K562 (cell line): ENCODE measurements at regions not wholly inside any gene's neighbourhood (a gene's known extent, or its start where the extent isn't known, plus 50 kb on each side); places are given as distances from the start of the nearest gene placed in this dataset.

ENCODE experiments used
- ATAC-seq: fragments of 200-7000 bp; cut with Tn5 transposase; 3 replicates; pipeline ENCODE4 v1.9.1; 2020; ENCODE audit warnings: moderate library complexity
- BruUV-seq: library from RNA; stranded (reverse); fragments of 400-500 nt; replicated peaks from 2 replicates; lab custom pipeline; 2021; lab: Mats Ljungman, UMichigan
- CTCF ChIA-PET: fragments of 300-600 bp; formaldehyde crosslinking; extraction: SDS; loops from one replicate; lab custom pipeline; 2021; ENCODE audit warnings: low intra/inter-chr PET ratio; lab: Yijun Ruan, JAX
- POLR2A ChIA-PET: fragments of 300-600, 350-650 bp; sonication (Branson Sonifier 250); formaldehyde crosslinking; extraction: SDS; loops from one replicate; lab custom pipeline; 2021; ENCODE audit warnings: antibody characterized with exemption, inconsistent platforms; lab: Yijun Ruan, JAX
- DNase-seq, 4 experiments: peaks; one replicate each; pipeline versions ENCODE4 v3.0.0 to v3.0.0-alpha.2; 2011 to 2018; ENCODE audit warnings: low spot score in 3 of 4, mixed read lengths in 3 of 4; ENCODE audit errors: extremely low read depth in 1 of 4
- FAIRE-seq: peaks from 2 replicates; lab custom pipeline; 2011; peaks lifted over from hg19 to GRCh38; lab: Jason Lieb, UNC
- H2AFZ ChIP-seq: 2 replicates; pipeline ENCODE4 v1.6.0; 2011; ENCODE audit warnings: low read depth, low read length, control low read depth, inconsistent platforms
- H3K27ac ChIP-seq: fragments of 200-600 bp; 3 replicates; pipeline ENCODE4 v1.8.0; 2011; ENCODE audit warnings: low read depth, mild to moderate bottlenecking, control low read depth, inconsistent platforms, low read length, moderate library complexity, mixed read lengths; ENCODE audit errors: extremely low read depth
- H3K27me3 ChIP-seq, 2 experiments: fragments of 300-600 bp in 1 of 2; 2 replicates in 1 of 2; 3 replicates in 1 of 2; pipeline versions ENCODE4 v1.6.0 to v1.8.0; 2011; ENCODE audit warnings: inconsistent platforms in 2 of 2, low read length in 2 of 2, mild to moderate bottlenecking in 1 of 2, mixed read lengths in 1 of 2, moderate library complexity in 1 of 2; ENCODE audit not compliant: control insufficient read depth in 2 of 2, insufficient read depth in 2 of 2
- H3K36me3 ChIP-seq: fragments of 300-600 bp; 3 replicates; pipeline ENCODE4 v1.8.0; 2011; ENCODE audit warnings: mild to moderate bottlenecking, low read length, inconsistent platforms; ENCODE audit not compliant: control insufficient read depth, insufficient read depth
- H3K4me1 ChIP-seq, 2 experiments: fragments of 200-600 bp in 1 of 2; replicated peaks in 1 of 2; 2 replicates in 1 of 2; 3 replicates in 1 of 2; pipeline versions ENCODE4 v1.5.1 to v1.8.0; 2011; ENCODE audit warnings: inconsistent platforms in 2 of 2, low read length in 2 of 2, mild to moderate bottlenecking in 1 of 2, mixed read lengths in 1 of 2, moderate library complexity in 1 of 2; ENCODE audit not compliant: control insufficient read depth in 2 of 2, insufficient read depth in 2 of 2
- H3K4me2 ChIP-seq: 2 replicates; pipeline ENCODE4 v1.6.1; 2011; ENCODE audit warnings: low read length, control low read depth, inconsistent platforms, mixed read lengths; ENCODE audit not compliant: insufficient read depth
- H3K4me3 ChIP-seq: fragments of 200-600 bp; sonication (generic), shearing (Covaris generic); 2 replicates; pipeline ENCODE4 v1.5.1; 2016; ENCODE audit warnings: control low read depth, inconsistent platforms
- H3K79me2 ChIP-seq: fragments of 200-600 bp; 3 replicates; pipeline ENCODE4 v1.8.0; 2011; ENCODE audit warnings: low read length, inconsistent platforms; ENCODE audit not compliant: control insufficient read depth, insufficient read depth
- H3K9ac ChIP-seq, 2 experiments: 2 replicates each; pipeline versions ENCODE4 v1.6.0 to v1.6.1; 2011; ENCODE audit warnings: low read depth in 2 of 2, low read length in 2 of 2, control low read depth in 1 of 2, inconsistent platforms in 1 of 2, mild to moderate bottlenecking in 1 of 2, mixed read lengths in 1 of 2; ENCODE audit not compliant: insufficient read depth in 1 of 2
- H3K9me1 ChIP-seq: one replicate; pipeline ENCODE4 v1.6.0; 2011; ENCODE audit warnings: inconsistent platforms, mild to moderate bottlenecking, low read length, moderate library complexity; ENCODE audit not compliant: control insufficient read depth, insufficient read depth
- H3K9me3 ChIP-seq: replicated peaks from 2 replicates; pipeline ENCODE4 v1.5.1; 2011; ENCODE audit warnings: low read depth, low read length, inconsistent platforms; ENCODE audit not compliant: control insufficient read depth, insufficient read depth
- H4K20me1 ChIP-seq: replicated peaks from 2 replicates; pipeline ENCODE4 v1.6.1; 2011; ENCODE audit warnings: low read length, inconsistent platforms, mixed read lengths; ENCODE audit not compliant: control insufficient read depth, insufficient read depth
- BHLHE40 ChIP-seq: IDR thresholded peaks from 2 replicates; pipeline ENCODE4 v1.6.1; 2011; ENCODE audit warnings: low read length, improper control_type of control experiment
- EHMT2 ChIP-seq: fragments of 450-650 bp; IDR thresholded peaks from 2 replicates; pipeline ENCODE4 v1.6.1; 2018; ENCODE audit warnings: antibody characterized with exemption
- GTF2A2 ChIP-seq: IDR thresholded peaks from 2 replicates; pipeline ENCODE4 v1.6.1; 2016; ENCODE audit warnings: mild to moderate bottlenecking, missing genetic modification characterization, missing compliant biosample characterization
- KDM2B ChIP-seq: fragments of 250-450 bp; sonication (Bioruptor Pico); IDR thresholded peaks from 2 replicates; pipeline ENCODE4 v1.8.0; 2021; ENCODE audit warnings: mild to moderate bottlenecking, moderate library complexity
- PTTG1 ChIP-seq: fragments of 450-650 bp; IDR thresholded peaks from 2 replicates; pipeline ENCODE4 v1.6.1; 2016; ENCODE audit warnings: low read depth, mild to moderate bottlenecking, missing genetic modification characterization, missing compliant biosample characterization
- RAD51 ChIP-seq: fragments of 450-650 bp; IDR thresholded peaks from 2 replicates; pipeline ENCODE4 v1.7.1; 2016; ENCODE audit warnings: low read depth, mild to moderate bottlenecking, borderline replicate concordance
- RB1 ChIP-seq: fragments of 450-650 bp; IDR thresholded peaks from 2 replicates; pipeline ENCODE4 v1.6.1; 2017; ENCODE audit warnings: low read depth, mild to moderate bottlenecking
- TEAD2 ChIP-seq: fragments of 450-650 bp; IDR thresholded peaks from 2 replicates; pipeline ENCODE4 v1.6.1; 2016; ENCODE audit warnings: missing genetic modification characterization, control low read depth, missing compliant biosample characterization
- THRB ChIP-seq: fragments of 450-650 bp; formaldehyde crosslinking; conservative IDR thresholded peaks from 2 replicates; pipeline ENCODE4 v1.4.0; 2022; ENCODE audit warnings: mild to moderate bottlenecking, missing genetic modification characterization
- U2AF2 ChIP-seq: fragments of 200-400 bp; formaldehyde crosslinking; optimal IDR thresholded peaks from 2 replicates; pipeline ENCODE3; 2017; ENCODE audit warnings: low read depth, mild to moderate bottlenecking, low read length
- ZBTB1 ChIP-seq: sonication (generic); formaldehyde crosslinking; IDR thresholded peaks from 2 replicates; pipeline ENCODE4 v1.8.1; 2023; ENCODE audit warnings: missing genetic modification reagents, low read depth, mild to moderate bottlenecking, borderline replicate concordance
- ZFPM2 ChIP-seq: fragments of 250-450 bp; sonication (Bioruptor Pico); IDR thresholded peaks from 2 replicates; pipeline ENCODE4 v1.5.1; 2022; ENCODE audit warnings: mild to moderate bottlenecking
- ZNF217 ChIP-seq: sonication (generic); formaldehyde crosslinking; IDR thresholded peaks from 2 replicates; pipeline ENCODE4 v1.8.0; 2022; ENCODE audit warnings: mild to moderate bottlenecking, missing genetic modification reagents
- ZNF395 ChIP-seq: fragments of 200-800 bp; sonication (Bioruptor generic); IDR thresholded peaks from 2 replicates; pipeline ENCODE4 v1.6.1; 2017; ENCODE audit warnings: missing genetic modification characterization, missing compliant biosample characterization
- ZNF589 ChIP-seq: fragments of 200-800 bp; sonication (Bioruptor generic); IDR thresholded peaks from 2 replicates; pipeline ENCODE4 v1.6.1; 2016; ENCODE audit warnings: low read depth, missing genetic modification characterization, missing compliant biosample characterization
- WGBS: fragments of 100-300 bp; shearing (Covaris generic); methylation state at CpG from one replicate; pipeline ENCODE4 v1.1.6; 2016; ENCODE audit warnings: low coverage, mixed read lengths; ENCODE audit not compliant: insufficient coverage; ENCODE audit errors: missing lambda C conversion rate; 5-methylcytosine and 5-hydroxymethylcytosine counted together
- in situ Hi-C: fragments of 300-500 bp; cut with MboI; formaldehyde crosslinking; loops from 4 replicates; pipeline ENCODE4 v1.15.0; 2018; ENCODE audit warnings: inconsistent platforms, mixed read lengths
- intact Hi-C: fragments of 100-400 bp; cut with micrococcal nuclease; formaldehyde crosslinking; loops from 2 replicates; pipeline ENCODE4 v1.14.2; 2022
- TF ChIP-seq, protein P1 (sequence below): sonication (generic); IDR thresholded peaks from 2 replicates; pipeline ENCODE4 v1.6.1; 2016

GRCh38 chr15:59886441-59886840, 117.7 kb upstream of the FOXB1 start:
- Histone ChIP-seq H4K20me1 (no peaks in the 10 kb centered on the region), H3K4me2 (no peak overlapping the region), H3K36me3 (no peaks in the 10 kb centered on the region), H3K9me3 (no peaks in the 10 kb centered on the region), H3K27ac (no peak overlapping the region), H3K79me2 (no peaks in the 10 kb centered on the region), H3K9ac (no peak overlapping the region), H3K27me3 (peaks cover 0 to 1% of the 10 kb centered on the region in 2 experiments; a peak in 2 of 5 replicates), H2AFZ (no peak overlapping the region), H3K9me1 (no peaks in the 10 kb centered on the region), H3K4me3 (no peak overlapping the region), H3K4me1 (no peaks in the 10 kb centered on the region)
- BruUV-seq, result no TSS peak
- no peak for DNase-seq
- in situ Hi-C loops, result no loop called here
- no peak for ATAC-seq
- no peak for FAIRE-seq
- ChIA-PET CTCF (no interaction called here), POLR2A (interaction anchor here (0.6 to 0.7 kb wide), 2 partner anchors 9 to 188 kb away, joined by 3 read pairs; no protein-coding TSS in a partner anchor)
- intact Hi-C loops, result no loop called here
- WGBS, result 0% methylated on average over 3 of the region's 3 CpGs
- TF ChIP-seq PTTG1 (tag) (no peak), GTF2A2 (tag) (no peak), TEAD2 (tag) (no peak), KDM2B (no peak), RB1 (no peak), ZBTB1 (CRISPR knock-in tag) (no peak), BHLHE40 (no peak), ZNF589 (CRISPR knock-in tag) (no peak), EHMT2 (no peak), ZNF217 (no peak), ZFPM2 (CRISPR knock-in tag) (no peak), U2AF2 (no peak), RAD51 (no peak), ZNF395 (CRISPR knock-in tag) (no peak), THRB (no peak)
- TF ChIP-seq, protein P1, sequence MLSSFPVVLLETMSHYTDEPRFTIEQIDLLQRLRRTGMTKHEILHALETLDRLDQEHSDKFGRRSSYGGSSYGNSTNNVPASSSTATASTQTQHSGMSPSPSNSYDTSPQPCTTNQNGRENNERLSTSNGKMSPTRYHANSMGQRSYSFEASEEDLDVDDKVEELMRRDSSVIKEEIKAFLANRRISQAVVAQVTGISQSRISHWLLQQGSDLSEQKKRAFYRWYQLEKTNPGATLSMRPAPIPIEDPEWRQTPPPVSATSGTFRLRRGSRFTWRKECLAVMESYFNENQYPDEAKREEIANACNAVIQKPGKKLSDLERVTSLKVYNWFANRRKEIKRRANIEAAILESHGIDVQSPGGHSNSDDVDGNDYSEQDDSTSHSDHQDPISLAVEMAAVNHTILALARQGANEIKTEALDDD, result no peak
